EL (cell line): ENCODE measurements at regions not wholly inside any gene's neighbourhood (a gene's known extent, or its start where the extent isn't known, plus 50 kb on each side); places are given as distances from the start of the nearest gene placed in this dataset.

ENCODE experiments used
- DNase-seq: peaks from one replicate; pipeline ENCODE4 v3.0.0-alpha.2; 2016

DNA sequence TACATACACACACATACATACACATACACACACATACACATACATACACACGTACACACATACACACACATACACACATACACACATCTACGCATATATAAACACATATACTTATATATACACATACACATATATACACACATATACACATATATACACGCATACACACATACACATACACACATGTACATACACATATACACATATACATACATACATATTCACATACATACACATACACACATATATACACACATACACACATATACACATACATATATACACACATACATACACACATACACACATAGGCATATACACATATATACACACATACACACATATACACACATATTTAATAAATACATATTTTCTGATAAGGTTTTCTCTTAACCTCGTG is 324.0 kb downstream of the RPS6KC1 start:
- DNase-seq = no peak

DNA sequence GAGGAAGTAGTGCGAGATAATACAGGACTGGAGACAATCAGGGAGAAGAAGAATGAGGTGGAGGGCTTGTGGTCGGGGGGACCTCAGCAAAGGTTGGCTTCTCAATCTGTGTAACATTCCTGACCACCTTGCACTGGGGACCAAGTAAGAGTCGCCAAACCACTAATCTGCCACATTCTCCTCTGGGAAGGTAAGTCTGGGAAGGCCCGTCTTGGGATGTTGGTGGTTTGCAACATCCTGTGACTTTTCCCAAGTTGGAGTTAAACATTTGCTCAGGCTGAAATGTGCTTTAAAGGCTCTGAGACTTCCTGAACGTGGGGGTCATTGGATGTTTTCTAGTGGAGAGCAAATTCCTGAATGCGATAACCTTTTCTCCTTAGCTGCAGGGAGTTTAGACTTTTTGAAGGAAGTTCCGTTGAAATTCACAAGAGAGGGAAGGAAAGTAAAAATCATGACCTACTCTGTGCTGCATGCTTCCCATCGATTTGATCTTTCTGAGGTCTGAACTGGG is 325.9 kb downstream of the RPS6KC1 start:
- DNase-seq = no peak

DNA sequence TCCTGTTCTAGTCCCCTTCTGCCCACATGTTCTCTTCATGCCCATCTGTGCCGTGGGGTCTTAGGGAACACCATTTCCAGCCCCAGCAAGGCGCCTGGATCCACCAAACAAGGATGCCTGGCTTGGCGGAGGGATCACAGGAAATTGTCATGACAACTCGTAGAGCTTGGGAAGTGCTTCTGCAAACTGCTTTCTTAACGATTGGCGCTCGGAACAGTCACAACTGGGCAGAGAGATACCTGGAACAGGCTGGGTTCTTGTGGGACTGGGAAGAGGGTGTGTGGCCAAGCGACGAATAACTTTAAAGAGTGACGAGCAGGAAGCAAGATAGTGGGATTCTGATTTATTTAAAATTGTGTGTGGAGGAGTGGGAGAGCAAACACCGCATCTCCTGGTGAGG is 329.8 kb downstream of the RPS6KC1 start:
- DNase-seq = no peak

DNA sequence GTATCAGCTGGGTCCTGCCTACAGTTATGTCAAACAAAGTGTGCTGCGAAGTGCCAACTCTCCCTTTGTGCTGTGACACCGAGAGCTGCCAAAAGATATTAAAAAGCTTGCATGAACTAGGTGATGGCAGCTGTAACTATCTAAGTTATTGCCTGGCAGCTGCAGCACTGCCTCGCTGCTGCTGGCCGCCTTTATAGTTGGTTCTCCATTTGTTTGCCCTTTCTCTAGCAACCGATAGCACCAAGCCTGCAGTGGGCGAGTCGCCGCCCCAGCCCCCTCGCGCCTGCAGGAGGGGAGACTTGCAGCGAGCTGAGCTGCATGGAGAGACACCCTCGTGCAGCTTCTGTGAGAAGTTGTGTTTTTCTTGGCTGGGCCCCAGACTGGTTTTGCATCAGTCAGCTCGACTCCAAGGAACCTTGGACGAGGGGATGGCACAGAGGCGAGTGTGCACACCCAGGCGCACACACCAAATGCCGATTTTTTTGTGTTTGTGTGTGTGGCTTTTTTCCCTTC is 330.6 kb downstream of the RPS6KC1 start:
- DNase-seq = no peak

DNA sequence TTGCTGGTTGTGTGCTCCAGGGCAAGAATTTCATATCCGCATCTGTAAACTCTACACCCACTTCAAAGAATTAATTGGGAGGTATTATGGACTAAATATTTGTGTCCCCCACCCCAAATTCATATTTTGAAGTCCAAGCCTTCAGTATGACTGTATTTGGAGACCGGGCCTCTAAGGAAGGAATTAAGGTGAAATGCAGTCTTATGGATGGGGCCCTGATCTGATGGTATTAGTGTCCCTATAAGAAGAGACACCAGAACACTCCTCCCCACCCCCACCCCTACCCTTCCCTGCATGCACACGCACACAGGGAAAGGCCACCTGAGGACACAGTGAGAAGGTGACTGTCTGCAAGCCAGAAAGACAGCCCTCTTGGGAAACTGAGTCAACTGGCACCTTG is 332.4 kb downstream of the RPS6KC1 start:
- no peak for DNase-seq

DNA sequence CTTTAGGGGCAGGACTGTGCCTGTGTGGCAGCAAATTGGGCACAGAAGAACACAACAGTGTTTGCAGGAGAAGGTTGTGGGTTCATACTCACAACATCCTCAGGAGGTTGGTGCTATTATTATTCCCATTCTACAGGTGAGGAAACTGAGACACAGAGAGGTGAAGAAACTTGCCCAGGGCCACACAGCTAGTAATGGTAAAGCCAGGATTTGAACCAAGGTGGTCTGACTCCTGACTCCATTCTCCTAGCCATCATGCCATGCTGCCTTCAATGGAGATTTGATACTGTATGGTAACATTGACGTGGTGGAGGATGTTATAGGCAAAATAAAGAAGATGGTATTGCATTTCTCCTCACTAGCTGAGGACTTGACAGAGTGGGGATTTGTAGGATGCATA is 334.2 kb downstream of the RPS6KC1 start:
- DNase-seq = no peak

DNA sequence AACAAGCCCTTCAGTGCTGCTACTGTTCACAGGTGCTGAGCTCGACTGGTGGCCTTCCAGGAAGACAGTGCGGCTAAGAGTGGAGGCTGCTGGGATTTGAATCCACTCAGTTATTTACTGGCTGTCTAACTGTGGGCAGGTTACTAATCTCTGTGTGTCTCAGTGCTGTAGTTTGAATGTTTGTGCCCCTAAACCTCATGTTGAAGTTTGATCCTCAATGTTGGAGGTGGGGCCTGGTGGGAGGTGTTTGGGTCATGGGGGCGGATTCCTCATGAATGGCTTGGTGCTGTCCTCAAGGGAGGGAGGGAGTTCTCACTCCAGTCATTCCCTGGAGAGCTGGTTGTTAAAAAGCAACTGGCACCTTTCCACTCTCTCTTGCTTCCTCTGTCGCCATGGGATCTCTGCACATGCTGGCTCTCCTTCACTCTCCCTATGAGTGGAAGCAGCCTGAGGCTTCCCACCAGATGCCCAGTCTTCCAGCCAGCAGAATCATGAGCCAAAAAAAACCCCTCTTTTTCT is 334.8 kb downstream of the RPS6KC1 start:
- DNase-seq = no peak

DNA sequence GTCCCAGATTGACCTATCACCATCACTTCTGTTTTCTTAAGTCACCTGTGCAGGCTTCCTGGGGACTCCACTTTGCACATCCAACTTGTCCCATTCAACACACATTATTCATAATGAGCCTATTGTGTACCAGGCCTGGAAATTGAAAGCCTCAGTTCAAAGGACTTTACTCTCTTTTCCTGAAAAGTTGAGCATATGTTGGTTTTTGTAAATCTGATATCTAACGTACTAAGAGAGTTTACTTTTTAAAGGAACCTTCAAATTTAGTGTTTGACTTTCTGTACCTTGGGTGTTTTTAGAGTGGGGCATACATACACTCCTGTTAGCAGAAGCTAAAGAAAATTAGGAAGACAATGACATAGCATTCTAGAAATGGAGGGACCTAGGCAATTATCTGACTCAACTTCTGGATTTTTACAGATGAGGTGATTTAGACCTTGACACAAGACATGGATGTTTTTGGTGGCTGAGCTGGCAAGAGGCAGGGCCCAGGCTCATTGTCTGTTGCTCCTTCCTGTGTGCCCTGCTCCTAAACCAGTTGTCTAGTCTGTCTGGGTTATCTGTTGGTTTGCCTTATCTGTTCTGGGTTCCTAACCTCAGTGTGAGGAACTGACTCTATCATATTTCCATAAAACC is 336.5 kb downstream of the RPS6KC1 start:
- DNase-seq = no peak

DNA sequence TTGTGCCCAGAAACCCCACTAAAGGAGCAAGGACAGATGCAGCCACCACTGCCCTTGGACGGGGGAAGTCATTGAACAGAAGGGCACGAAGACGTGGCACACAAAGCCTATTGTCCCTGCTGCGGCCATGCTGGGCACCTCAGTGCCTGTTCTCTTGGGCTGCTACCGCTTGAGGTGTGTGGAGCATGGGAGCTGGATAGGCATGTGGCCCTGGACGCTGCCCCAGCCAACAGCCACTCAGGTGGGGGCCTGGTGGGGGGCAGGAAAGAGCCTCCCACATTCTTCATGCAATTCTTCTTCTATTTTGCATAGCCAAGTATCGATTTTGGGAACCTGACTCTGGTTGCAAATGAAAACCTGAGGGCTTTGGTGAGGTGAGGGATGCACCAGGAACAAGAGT is 337.2 kb downstream of the RPS6KC1 start:
- no peak for DNase-seq

DNA sequence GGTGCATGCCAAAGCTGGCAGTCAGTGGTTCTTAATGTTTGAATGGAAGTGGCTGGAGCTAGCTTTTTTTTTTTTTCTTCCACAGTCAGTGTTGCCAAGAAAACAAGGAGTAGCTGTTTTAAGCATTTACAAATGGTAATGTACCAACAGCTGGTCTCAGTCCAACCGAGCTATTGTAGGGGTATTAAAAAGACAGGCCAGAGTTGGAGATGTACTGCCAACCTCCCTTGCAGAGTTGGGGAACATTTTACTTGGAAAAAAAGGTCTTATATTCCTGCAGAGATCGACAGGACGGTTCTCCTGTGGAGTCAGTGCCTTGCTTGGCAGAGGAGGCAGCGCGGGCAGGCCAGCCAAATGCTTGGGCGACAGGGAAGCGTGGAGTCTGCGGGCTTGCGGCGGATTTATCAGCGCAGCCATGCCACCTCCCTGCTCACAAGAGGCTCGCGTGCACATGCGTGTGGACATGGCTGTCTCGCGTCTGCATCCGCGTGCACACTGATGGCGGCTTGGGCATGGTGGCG is 338.1 kb downstream of the RPS6KC1 start:
- DNase-seq = no peak

DNA sequence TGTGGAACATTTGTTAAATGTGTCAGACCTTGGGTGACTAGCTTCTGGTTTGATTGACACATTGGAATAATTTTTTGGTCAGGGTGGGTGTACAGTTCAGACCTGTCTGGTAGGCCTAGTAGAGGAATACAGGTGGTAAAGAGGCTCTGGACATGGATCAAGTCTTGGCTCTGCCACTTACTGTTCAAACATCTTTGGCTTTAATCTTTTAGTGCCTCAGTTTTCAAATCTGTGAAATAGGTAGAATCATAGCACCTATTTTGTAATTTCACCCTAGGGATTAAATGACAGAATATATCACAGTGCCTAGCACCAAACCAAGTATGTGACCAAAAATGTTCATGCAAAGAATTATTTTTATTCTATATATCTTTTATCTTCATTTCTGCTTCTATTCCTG is 340.4 kb downstream of the RPS6KC1 start:
- DNase-seq = no peak

DNA sequence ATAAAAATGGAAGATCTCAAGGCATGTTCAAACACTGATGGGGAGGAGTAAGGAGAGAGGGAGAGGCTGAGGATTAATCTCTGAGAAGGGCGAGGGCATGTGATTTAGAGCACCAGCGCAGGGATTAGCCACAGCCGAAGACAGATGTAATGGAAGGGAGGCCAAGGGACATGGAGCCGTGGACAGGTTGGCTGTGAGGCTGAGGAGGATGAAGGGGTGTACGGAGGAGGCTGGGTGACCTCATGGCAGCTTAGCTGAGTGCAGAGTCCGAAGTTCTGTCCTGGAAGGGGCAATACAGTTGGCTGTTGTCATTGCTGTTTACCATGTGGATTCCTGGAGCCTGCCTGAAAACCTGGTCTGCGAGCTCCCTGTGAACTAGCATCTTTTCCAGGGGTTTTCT is 342.8 kb downstream of the RPS6KC1 start:
- DNase-seq = no peak

DNA sequence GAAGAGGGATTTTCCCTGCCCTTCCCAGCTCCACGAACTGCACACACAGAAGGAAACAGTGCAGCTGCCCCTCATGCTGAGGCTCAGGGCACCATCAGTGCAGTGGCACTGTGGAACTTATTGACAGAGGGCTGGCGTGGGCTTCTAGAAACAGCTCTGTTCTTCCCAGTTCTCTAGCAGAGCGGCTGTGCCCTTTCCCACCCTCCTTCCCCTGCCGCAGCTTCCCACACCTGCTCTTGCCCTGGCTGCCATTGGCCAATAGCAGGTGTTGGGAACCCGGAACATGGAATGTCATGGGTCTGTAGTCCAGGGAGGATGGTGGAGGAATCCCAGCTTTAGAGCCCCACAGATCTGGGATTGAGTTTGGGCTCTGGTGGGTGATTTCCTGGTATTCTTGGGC is 343.8 kb downstream of the RPS6KC1 start:
- DNase-seq = no peak

DNA sequence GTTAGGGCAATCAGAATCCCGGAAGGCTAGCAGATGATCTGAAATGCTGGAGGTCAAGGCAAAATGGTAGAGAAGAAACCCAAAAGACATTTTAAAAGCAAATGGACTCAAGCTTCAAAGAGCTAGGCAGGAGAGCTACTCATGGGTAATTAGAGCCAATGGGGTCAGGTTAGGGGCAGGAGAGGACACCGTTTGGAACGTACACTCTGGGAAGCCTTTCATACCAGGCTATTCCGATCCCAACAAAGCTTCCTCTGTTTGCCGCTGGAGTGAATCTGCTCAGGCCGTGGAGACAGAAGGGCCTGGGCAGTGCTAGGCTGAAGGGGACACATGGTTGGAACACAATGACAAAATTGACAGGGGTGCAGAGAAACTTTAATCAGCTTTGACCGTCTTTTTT is 346.6 kb downstream of the RPS6KC1 start:
- no peak for DNase-seq

DNA sequence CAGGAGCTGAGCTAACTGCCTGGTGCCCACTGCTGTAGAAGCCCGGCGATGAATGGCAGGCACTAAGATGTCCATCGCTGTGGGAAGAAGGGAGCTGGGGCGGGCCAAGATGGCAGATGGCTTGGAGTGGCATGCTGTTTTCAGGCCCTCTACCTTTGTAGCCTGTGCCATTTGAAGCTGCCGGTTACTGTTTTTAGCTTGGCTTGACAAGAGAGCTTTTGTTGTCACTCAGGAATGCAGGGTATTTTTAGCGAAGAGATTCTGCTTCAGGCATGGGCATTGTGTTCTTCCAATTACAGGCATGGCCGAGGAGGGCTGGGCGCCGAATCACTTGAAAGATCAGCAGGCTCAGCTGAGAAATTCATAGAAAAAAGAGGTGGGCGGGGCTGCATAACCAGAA is 348.7 kb downstream of the RPS6KC1 start:
- DNase-seq = no peak

DNA sequence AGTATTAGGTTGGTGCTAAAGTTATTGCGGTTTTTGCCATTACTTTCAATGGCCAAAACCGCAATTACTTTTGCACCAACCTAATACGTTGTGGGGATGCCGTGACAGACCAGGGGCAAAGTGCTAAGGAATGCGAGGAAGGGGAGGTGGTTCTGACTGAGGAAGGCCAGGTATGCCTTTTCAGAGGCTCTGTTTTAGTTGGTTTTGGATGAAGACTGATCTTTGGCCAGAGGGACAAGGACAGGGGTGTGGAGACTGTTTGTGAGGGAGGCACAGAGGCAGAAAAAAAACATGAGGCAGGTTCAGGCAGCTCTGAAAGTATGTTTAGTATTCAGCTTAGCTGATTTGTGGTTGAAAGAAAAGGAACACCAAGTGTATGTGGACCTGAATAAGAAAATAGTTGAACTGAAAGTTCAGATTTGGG is 358.2 kb downstream of the RPS6KC1 start:
- no peak for DNase-seq

DNA sequence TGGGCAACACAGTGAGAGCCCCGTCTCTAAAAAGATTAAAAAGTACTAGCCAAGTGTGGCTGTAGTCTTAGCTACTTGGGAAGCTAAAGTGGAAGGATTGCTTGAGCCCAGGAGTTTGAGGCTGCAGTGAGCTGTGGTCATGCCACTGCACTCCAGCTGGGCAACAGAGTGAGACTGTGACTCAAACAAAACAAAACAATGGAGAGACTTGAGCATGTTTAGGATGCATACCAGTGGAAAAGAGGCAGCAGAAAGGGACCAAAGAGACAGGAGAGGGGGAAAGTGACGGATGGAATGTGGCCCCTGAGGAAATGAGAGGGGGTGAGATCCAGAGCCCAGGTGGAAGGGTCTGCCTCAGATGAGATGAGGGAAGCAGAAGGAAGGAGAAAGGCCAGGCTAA is 358.9 kb downstream of the RPS6KC1 start:
- DNase-seq = no peak

DNA sequence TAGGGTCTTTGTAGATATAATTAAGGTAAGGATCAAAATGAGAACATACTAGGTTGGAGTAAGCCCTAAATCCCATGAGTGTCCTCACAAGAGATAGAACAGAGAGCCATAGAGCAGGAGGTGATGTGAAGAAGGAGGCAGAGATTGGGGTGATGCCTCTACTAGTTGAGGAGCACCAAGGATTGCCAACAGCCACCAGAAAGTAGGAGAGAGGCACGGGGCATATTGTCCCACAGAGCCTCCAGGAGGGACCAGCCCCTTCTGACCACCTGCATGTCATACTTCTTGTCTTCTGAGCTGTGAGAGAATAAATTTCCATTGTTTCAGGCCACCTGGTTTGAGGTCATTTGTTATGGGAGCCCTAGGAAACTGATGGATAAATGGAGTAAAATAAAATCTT is 363.3 kb downstream of the RPS6KC1 start:
- no peak for DNase-seq

DNA sequence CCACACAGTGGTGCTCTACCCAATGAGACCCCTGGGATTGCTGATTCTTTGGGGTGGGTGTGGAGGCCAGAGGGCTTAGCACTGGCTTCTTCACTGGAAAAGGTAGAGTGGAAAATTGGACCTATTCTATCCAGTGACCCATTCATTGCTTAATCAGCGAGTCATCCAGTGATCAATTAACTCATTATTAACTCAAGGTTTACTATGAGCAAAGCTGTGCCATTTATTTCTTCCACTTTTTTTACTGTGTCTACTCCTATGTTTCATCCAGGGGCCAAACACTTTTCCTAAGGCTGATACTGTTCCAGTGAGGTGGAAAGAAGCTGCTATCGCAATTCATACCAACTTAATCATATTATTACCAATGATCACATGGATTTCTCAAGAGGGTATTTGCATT is 363.9 kb downstream of the RPS6KC1 start:
- no peak for DNase-seq

DNA sequence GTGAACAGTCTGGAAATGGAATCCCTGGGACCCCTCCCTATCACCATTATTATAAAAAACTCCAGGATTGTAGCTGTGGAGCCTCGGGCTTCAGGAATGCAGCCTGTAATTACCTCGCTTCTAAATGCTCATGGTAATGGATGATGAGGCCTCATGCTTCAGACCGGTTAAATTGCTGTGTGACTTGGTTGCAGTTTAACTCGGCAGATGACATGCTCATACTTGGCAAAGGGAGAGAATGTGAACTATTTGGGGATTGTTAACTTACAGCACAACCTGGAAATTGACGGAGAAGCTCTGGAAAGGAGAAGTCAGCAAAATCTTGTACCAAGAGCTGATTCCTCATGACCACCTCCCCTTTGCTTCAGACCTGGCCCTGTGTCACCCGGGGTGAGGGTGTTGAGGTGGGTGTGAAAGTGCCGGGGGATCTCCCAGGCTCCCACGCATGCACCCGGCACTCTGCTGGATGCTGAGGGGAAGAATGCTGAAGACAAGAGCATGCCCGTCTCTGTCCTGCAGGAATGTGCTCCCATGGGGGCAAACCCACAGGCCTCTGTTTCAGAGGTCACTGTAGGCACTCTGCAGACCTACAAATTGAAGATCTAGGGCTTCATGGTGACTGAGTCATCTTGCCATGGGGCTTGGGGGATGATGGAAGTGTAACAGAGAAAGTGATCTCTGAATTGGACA is 364.8 kb downstream of the RPS6KC1 start:
- DNase-seq = no peak

DNA sequence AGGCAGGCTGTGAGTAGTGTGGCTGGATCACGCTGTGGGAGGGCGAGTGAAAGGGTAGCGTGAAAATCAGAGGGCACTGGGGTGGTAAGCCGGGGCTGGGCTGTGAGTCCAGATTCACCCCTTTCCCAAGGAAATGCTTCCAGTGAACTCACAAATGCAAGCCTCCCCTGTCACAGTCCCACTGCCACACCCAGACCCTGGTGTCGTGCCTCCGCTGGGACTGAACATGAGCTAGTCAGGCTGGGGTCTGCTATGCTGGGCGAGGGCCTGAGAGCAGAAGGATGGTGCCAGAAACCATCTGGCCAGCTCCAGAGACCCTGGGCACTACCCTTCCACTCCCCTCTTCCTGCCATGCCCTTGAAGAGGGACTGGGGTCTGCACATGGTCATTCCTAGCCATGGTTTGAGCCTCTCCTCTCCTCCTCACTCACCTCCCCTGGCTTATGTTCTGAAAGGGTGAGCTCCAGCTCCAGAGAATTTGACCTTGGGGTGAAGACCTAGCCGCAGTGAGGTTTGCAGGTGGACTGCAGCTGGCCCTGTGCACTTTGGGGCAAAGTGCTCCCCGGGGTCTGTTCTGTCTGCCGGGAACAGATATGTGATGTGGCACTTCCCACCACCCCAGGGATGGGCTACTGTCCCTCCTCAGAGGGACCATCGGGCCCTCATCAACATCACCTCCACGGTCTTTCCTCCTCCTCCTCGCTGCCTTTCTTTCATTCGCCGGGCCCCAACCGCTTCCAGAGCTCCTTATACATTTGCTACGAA is 365.6 kb downstream of the RPS6KC1 start:
- no peak for DNase-seq

DNA sequence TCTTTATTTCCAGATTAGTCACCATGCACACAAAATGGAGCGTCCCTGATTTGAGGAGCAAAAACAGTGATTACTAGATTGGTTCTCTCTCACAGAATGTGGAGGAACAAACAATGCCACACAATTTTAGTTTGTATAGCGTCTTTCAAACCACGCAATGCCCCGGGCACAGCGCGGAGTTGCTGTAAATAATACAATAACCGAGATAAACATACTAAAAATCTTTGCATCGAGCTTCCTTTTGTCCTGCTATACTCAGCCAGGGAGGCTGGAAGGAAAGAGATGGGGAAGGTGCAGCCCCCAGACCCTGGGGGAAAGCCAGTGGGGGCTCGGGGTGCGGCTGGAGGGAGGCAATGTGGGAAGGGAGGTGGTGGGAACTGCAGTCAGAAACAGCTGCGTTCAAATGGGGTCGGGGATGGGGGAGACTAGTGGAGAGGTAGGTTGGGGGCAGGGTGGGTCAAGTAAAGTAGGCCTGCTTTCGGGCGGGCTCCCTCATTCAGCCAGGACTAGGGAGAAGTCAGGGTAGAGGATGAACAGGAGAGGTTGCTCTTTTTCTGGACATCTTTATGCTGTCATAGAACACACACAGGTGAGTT is 366.3 kb downstream of the RPS6KC1 start:
- DNase-seq = no peak

DNA sequence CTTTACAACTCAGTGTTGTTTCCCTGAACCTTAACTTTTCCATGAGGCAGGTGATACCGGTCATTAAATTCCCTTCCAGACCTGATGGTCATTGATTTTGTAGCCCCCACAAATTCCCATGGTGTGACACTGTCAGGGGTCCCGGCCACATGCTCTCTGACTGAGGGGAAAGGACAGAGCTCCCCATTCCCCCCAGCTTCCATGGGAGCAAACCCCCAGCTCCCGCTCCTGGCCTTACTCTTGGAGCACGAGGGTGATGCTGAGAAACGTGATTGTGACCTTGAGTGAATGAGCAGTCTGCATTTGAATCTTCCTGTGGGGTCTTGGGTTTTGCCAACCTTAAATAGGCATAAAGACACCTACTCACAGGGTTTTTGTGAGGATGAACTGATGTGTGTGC is 366.8 kb downstream of the RPS6KC1 start:
- DNase-seq = no peak
